GM12875 (cell line): ENCODE measurements at regions not wholly inside any gene's neighbourhood (a gene's known extent, or its start where the extent isn't known, plus 50 kb on each side); places are given as distances from the start of the nearest gene placed in this dataset.

Experiments
- H3K4me3 ChIP-seq: one replicate; pipeline ENCODE4 v1.5.1; 2011; ENCODE audit warnings: low read depth, low read length, control low read depth
- TF ChIP-seq, protein P1 (sequence below): IDR thresholded peaks from 2 replicates; pipeline ENCODE4 v1.5.1; 2011; ENCODE audit warnings: low read depth, mild to moderate bottlenecking, control low read depth, inconsistent platforms, low read length, moderate library complexity, borderline replicate concordance; ENCODE audit not compliant: insufficient read depth

DNA sequence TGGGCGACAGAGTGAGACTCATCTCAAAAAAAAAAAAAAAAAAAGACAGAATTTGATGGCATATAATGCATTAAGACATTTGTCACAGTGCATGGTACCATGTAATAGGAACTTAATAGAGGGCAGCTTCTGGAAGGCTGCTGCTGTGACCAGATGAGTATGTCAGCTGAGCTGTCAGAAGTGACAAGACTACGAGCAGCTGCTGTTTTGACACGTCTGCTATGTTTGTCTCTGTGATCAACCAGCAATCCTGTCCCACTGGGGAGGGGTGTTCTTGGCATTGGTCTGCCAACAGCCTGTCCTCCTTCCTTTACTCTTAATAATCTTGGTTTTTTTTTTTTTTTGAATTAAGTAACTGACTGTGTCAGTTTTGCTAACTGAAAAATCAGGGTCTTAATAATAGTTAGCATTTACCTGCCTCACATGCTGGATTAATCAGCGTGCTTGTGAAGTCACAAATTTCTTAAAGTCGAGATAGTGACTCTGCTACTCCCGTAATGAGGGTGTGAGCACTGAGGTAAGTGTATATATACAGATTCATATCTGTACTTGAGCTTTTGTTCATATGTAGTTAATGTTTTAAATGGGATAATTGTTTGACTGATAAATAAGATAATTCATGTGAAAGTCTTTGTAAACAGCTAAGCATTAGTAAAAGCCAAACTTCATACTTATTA is 152.4 kb downstream of the BMP2 start:
- TF ChIP-seq, protein P1, sequence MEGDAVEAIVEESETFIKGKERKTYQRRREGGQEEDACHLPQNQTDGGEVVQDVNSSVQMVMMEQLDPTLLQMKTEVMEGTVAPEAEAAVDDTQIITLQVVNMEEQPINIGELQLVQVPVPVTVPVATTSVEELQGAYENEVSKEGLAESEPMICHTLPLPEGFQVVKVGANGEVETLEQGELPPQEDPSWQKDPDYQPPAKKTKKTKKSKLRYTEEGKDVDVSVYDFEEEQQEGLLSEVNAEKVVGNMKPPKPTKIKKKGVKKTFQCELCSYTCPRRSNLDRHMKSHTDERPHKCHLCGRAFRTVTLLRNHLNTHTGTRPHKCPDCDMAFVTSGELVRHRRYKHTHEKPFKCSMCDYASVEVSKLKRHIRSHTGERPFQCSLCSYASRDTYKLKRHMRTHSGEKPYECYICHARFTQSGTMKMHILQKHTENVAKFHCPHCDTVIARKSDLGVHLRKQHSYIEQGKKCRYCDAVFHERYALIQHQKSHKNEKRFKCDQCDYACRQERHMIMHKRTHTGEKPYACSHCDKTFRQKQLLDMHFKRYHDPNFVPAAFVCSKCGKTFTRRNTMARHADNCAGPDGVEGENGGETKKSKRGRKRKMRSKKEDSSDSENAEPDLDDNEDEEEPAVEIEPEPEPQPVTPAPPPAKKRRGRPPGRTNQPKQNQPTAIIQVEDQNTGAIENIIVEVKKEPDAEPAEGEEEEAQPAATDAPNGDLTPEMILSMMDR = no peak
- H3K4me3 ChIP-seq = no peak overlapping the region

DNA sequence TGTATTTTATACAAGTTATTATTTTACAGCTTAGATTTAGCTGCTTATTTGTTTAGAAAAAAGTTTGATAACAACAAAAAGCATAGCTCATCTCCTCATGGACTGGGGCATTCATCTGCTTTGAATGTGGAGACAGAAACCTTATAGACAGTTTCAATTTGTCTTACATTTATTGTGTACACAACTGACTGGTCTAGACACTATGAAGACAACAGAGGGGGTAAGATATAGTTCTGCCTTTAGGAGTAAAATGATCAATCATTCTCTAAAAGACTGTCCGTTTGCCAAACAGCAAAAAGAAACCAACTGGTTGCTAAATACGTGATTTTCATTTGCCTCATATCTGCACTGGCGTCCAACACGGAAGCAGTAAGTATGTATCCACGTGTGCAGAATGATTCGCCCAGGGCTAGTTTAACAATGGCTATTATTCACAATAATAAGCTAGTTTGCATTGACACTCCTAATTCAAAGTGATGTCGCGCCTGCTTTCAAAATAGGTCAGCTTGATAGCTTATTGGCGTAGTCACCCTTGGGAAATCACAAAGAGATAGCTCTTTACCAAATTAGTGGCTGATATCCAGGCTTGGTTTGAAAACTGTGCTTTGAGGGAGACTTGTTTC is 153.6 kb downstream of the BMP2 start:
- no peak overlapping the region for H3K4me3 ChIP-seq
- TF ChIP-seq, protein P1 = no peak

DNA sequence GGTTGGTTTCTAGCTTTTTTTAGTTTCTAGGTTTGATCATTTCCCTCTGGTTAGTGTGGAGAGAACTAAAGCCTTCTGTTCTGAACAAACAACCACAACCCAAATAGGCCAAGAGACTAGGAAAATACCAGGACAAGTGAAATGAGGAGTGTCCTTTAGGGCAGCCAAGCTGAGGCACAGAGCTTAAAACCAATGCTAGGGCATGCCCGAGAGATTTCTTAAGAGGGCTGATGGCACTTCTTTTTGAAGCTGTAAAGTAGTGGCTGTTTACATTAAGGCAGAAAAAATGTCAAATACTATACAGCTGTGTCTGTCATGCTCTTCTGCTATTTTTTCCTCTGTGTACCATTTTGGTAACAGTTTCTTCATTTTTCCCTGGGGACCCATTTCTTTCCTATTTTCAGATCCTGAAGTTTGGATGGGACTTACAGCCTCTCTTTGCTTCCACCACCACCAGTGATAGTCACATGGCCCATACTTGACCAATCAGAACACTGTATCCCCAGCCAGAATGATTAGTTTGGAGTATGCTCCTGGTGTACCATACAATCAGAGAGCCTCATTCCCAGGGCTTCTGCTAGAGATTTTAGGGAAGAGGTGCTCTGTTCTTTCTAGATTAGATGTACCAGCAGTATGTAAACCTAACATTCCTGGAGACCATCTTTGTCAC is 154.4 kb downstream of the BMP2 start:
- H3K4me3 ChIP-seq = no peak overlapping the region
- TF ChIP-seq, protein P1 = no peak

DNA sequence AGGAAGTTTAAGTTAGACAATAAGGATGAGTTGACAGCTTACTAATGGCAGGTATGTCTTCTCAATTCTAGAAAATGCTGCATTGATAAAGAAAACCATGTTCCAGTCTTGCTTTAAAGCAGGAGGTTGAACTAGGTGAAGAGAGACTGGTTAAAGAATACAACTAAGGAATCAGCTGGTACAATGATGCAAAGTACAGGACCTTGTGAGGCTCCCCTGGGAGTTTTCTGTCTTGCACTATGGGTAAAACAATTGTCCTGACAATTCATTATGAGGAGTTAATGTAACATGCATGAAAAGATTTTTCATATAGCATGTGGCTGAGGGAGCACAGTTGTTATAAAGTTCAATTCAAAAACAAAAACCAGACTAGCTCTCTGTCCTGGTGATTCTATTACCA is 157.2 kb downstream of the BMP2 start:
- TF ChIP-seq, protein P1 = no peak
- no peak overlapping the region for H3K4me3 ChIP-seq

DNA sequence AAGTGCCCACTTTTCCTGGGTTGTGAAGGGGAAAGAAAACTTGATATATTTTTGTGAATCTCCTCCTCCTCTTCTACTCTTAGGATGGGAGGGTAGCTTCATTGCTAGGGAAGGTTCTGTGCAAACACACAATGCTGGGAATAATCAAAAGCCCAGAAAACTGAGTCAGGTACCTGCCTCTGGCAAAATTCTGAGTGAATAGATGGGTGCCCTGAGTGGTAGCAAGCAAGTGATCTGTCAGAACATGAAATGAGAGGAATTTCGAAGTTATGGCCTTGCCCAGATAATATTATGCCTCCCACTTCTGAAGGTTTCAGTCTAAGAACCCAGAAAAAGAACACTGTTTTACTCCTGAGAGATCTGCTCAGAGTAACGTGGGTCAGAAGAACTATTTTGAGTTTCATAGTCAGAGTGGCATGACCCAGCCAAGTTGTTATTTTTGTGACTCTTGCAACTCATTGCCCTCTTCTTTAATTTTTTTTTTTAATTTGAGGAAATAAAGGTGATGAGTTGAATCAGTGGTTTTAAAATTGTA is 158.3 kb downstream of the BMP2 start:
- no peak overlapping the region for H3K4me3 ChIP-seq
- TF ChIP-seq, protein P1 = no peak

DNA sequence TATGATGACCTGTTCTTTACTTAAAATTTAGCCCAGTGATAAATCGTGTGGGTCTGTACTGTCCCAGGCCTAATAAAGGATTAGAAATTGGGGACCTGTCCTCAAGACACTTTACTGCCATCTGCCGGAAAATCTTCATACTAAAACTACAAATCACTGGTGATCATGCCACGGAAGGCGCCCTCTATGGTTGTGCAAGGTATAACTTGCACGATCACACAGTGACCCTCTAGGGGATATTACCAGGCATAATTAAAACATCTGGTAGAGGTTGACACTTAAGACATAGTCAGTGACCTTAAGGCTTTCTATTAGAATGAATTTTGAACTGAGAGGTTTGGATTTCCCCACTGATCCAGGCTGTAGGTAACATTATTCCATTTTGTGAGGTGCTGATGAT is 172.6 kb downstream of the BMP2 start:
- no peak overlapping the region for H3K4me3 ChIP-seq
- TF ChIP-seq, protein P1 = 0 out of 2 replicates have a peak, but pooled peaks have one; percentile 28
